ENCODE measurements at regions not wholly inside any gene's neighbourhood (a gene's known extent, or its start where the extent isn't known, plus 50 kb on each side); places are given as distances from the start of the nearest gene placed in this dataset.
"Not testable (repeated sequence)": the region's sequence is repeated elsewhere in the genome, so short reads cannot be mapped to it uniquely, and the experiment has no call there.

DNA sequence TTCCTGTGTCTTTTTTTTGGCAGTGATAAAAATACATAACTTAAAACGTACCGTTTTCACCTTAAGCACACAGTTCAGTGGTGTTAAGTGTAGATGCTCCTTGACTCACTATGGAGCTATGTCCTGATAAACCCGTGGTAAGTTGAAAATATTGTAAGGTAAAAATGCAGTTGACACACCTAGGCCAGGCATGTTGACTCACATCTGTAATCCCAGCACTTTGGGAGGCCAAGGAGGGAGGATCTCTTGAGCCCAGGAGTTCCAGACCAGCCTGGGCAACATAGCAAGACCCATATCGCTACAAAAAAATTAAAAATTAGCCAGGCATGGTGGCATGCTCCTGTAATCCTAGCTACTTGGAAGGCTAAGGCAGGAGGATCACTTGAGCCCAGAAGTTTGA lies 73.6 kb upstream of the COG2 start:
- H3K27me3 ChIP-seq, result no peaks in the 10 kb centered on the region
- no peak for TF ChIP-seq CTCF (IDR thresholded peaks at IDR 0.05)
- no peak for TF ChIP-seq POLR2A (IDR thresholded peaks at IDR 0.05)
- no peaks in the 10 kb centered on the region for H3K9me3 ChIP-seq
- no peaks in the 10 kb centered on the region for H3K36me3 ChIP-seq (ENCODE audit: low read depth, missing control alignments)
- intact Hi-C loops (cut with DNase I; ENCODE audit: low total_unique reads), result no loop called here
- DNase-seq, result no peak
- H3K27ac ChIP-seq, result no peak overlapping the region
- no peak overlapping the region for H3K4me3 ChIP-seq
- 63 to 68% methylated on average over 4 of the region's 4 CpGs for WGBS, 2 donors
- no peaks in the 10 kb centered on the region for H3K4me1 ChIP-seq

GRCh38 chr1:230568008-230568407 lies 74.3 kb upstream of the COG2 start:
- no peaks in the 10 kb centered on the region for H3K9me3 ChIP-seq
- DNase-seq, result no peak
- H3K4me3 ChIP-seq, result no peak overlapping the region
- H3K27me3 ChIP-seq, result no peaks in the 10 kb centered on the region
- intact Hi-C loops (cut with DNase I; ENCODE audit: low total_unique reads), result no loop called here
- no peaks in the 10 kb centered on the region for H3K4me1 ChIP-seq
- no peak for TF ChIP-seq POLR2A (IDR thresholded peaks at IDR 0.05)
- no peak overlapping the region for H3K27ac ChIP-seq
- WGBS, 2 donors, result 81 to 91% methylated on average over 8 of the region's 8 CpGs
- H3K36me3 ChIP-seq (ENCODE audit: low read depth, missing control alignments), result no peaks in the 10 kb centered on the region

GRCh38 chr1:230567221-230567575 lies 75.1 kb upstream of the COG2 start:
- intact Hi-C loops (cut with DNase I; ENCODE audit: low total_unique reads), result no loop called here
- H3K4me3 ChIP-seq, result no peak overlapping the region

GRCh38 chr1:230566532-230567220 lies 75.6 kb upstream of the COG2 start:
- H3K27ac ChIP-seq; H3K9me3 ChIP-seq; H3K36me3 ChIP-seq (ENCODE audit: low read depth, missing control alignments); intact Hi-C loops (cut with DNase I; ENCODE audit: low total_unique reads); H3K4me3 ChIP-seq; DNase-seq; H3K4me1 ChIP-seq; H3K27me3 ChIP-seq: not testable (repeated sequence)
- whole genome bisulfite sequencing, 2 donors, result 73 to 74% methylated on average over 3 of the region's 3 CpGs

More at GRCh38 chr1:230567221-230567575, 75.1 kb upstream of the COG2 start:
- H3K36me3 ChIP-seq (ENCODE audit: low read depth, missing control alignments), result no peaks in the 10 kb centered on the region
- H3K27ac ChIP-seq, result no peak overlapping the region
- no peaks in the 10 kb centered on the region for H3K27me3 ChIP-seq
- no peaks in the 10 kb centered on the region for H3K9me3 ChIP-seq
- TF ChIP-seq CTCF (IDR thresholded peaks at IDR 0.05), result no peak
- TF ChIP-seq POLR2A (IDR thresholded peaks at IDR 0.05), result no peak
- DNase-seq, result no peak
- no peaks in the 10 kb centered on the region for H3K4me1 ChIP-seq

DNA sequence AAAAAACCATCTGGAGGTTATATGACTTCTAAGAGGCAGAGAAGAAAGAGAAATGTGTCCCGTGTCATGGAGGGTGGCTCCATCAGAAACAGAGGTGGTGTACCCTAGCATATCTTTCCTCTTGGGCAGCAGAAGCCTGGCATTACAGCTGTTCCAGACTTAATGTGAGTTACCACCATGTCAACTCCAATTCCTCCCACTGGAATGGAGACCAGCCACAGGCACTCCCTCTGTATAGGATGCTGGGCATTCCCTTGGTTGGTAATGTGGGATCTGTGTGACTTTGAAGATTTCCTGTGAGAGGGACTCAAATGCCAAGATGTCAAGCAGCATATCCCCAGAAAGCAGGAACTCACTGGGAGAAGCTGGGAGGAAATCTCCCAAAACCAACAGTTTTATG lies 77.1 kb upstream of the COG2 start:
- Histone ChIP-seq H3K4me1 (no peaks in the 10 kb centered on the region), H3K9me3 (no peaks in the 10 kb centered on the region), H3K4me3 (no peak overlapping the region), H3K27me3 (no peaks in the 10 kb centered on the region), H3K27ac (no peak overlapping the region), H3K36me3 (ENCODE audit: low read depth, missing control alignments) (no peaks in the 10 kb centered on the region)
- 88 to 90% methylated on average over 1 of the region's 1 CpG for WGBS, 2 donors
- DNase-seq, result no peak
- intact Hi-C loops (cut with DNase I; ENCODE audit: low total_unique reads), result no loop called here
- TF ChIP-seq POLR2A (IDR thresholded peaks at IDR 0.05) (no peak), CTCF (IDR thresholded peaks at IDR 0.05) (no peak)

DNA sequence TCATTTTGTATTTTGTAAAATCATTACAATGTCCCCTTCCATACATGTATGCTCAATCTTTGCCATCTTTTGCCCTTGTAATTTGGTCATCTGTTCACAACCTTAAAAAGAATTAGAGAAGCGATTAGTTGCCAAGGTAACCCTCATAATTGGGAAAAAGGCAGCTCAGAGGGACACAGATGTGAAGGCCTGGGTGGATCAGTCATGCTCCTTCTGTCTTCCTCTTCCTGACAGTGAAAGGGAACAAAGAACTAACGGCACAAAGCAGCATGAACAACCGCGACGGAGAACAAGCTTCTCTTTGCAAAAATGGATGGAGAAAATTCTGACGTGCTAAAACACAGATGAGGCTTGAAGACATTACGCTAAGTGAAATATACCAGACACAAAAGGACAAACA lies 78.7 kb upstream of the COG2 start:
- WGBS, 2 donors, result 86 to 87% methylated on average over 7 of the region's 7 CpGs
- no peak for DNase-seq

More for the DNA sequence above, 78.7 kb upstream of the COG2 start:
- intact Hi-C loops (cut with DNase I; ENCODE audit: low total_unique reads), result no loop called here
- TF ChIP-seq POLR2A (IDR thresholded peaks at IDR 0.05) (no peak), CTCF (IDR thresholded peaks at IDR 0.05) (no peak)
- Histone ChIP-seq H3K4me1 (no peaks in the 10 kb centered on the region), H3K36me3 (ENCODE audit: low read depth, missing control alignments) (no peaks in the 10 kb centered on the region), H3K27me3 (no peaks in the 10 kb centered on the region), H3K4me3 (no peak overlapping the region), H3K27ac (no peak overlapping the region), H3K9me3 (no peaks in the 10 kb centered on the region)

All from testis (tissue), 2 donors.